GM23338 (cell line): ENCODE measurements at regions not wholly inside any gene's neighbourhood (a gene's known extent, or its start where the extent isn't known, plus 50 kb on each side); places are given as distances from the start of the nearest gene placed in this dataset.

Experiments used
- ATAC-seq: fragments of 200-7000 bp; cut with Tn5 transposase; 3 replicates; pipeline ENCODE4 v1.9.1; 2020
- DNase-seq: peaks from one replicate; pipeline ENCODE4 v3.0.0-alpha.2; 2015; ENCODE audit warnings: low spot score
- H2AFZ ChIP-seq: fragments of 200-600 bp; sonication (generic); 2 replicates; pipeline ENCODE4 v1.8.0; 2016; ENCODE audit warnings: antibody characterized with exemption, mild to moderate bottlenecking, moderate library complexity
- H3F3A ChIP-seq: fragments of 200-600 bp; sonication (generic); replicated peaks from 2 replicates; pipeline ENCODE4 v1.8.0; 2017; ENCODE audit warnings: antibody characterized with exemption, mixed run types, low read depth
- H3K27ac ChIP-seq: fragments of 200-600 bp; sonication (generic); 2 replicates; pipeline ENCODE4 v1.6.1; 2016; ENCODE audit warnings: low read depth
- H3K27me3 ChIP-seq: fragments of 200-600 bp; sonication (generic); 2 replicates; pipeline ENCODE4 v1.8.0; 2016; ENCODE audit warnings: mild to moderate bottlenecking, mixed run types, moderate library complexity; ENCODE audit not compliant: insufficient read depth
- H3K36me3 ChIP-seq: fragments of 200-600 bp; sonication (generic); 2 replicates; pipeline ENCODE4 v1.8.0; 2016; ENCODE audit warnings: mild to moderate bottlenecking; ENCODE audit not compliant: insufficient read depth
- H3K4me1 ChIP-seq: fragments of 200-600 bp; sonication (generic); 2 replicates; pipeline ENCODE4 v1.8.0; 2016; ENCODE audit warnings: mild to moderate bottlenecking, moderate library complexity; ENCODE audit not compliant: insufficient read depth
- H3K4me2 ChIP-seq: fragments of 200-600 bp; sonication (generic); 2 replicates; pipeline ENCODE4 v1.7.1; 2017; ENCODE audit warnings: mixed run types
- H3K4me3 ChIP-seq: fragments of 200-600 bp; sonication (generic); 2 replicates; pipeline ENCODE4 v1.6.1; 2016; ENCODE audit warnings: mixed run types
- H3K79me2 ChIP-seq: fragments of 200-600 bp; sonication (generic); replicated peaks from 2 replicates; pipeline ENCODE4 v1.8.0; 2017; ENCODE audit warnings: mild to moderate bottlenecking; ENCODE audit not compliant: insufficient read depth
- H3K9me2 ChIP-seq: fragments of 200-600 bp; sonication (generic); 2 replicates; pipeline ENCODE4 v1.8.0; 2017; ENCODE audit not compliant: insufficient read depth
- H4K20me1 ChIP-seq: fragments of 200-600 bp; sonication (generic); replicated peaks from 2 replicates; pipeline ENCODE4 v1.8.0; 2017; ENCODE audit warnings: mild to moderate bottlenecking; ENCODE audit not compliant: insufficient read depth
- H3K27ac Mint-ChIP-seq: 2 replicates; pipeline ENCODE4 v1.8.0; 2020; ENCODE audit warnings: inconsistent platforms, mild to moderate bottlenecking, moderate library complexity, mixed read lengths
- H3K27me3 Mint-ChIP-seq: 3 replicates; pipeline ENCODE4 v1.8.0; 2022; ENCODE audit warnings: low read depth, mild to moderate bottlenecking, moderate library complexity, mixed read lengths, inconsistent platforms; ENCODE audit not compliant: insufficient read depth, poor library complexity
- H3K36me3 Mint-ChIP-seq: 3 replicates; pipeline ENCODE4 v1.8.0; 2021; ENCODE audit warnings: low read depth, mild to moderate bottlenecking, inconsistent platforms, moderate library complexity, mixed read lengths
- H3K4me1 Mint-ChIP-seq: 3 replicates; pipeline ENCODE4 v1.8.0; 2020; ENCODE audit warnings: mild to moderate bottlenecking, inconsistent platforms, mixed read lengths
- H3K4me3 Mint-ChIP-seq: 3 replicates; pipeline ENCODE4 v1.8.0; 2021; ENCODE audit warnings: moderate library complexity, mild to moderate bottlenecking, inconsistent platforms, mixed read lengths
- H3K9me3 Mint-ChIP-seq: 3 replicates; pipeline ENCODE4 v1.8.0; 2020; ENCODE audit warnings: moderate library complexity, mild to moderate bottlenecking, inconsistent platforms, mixed read lengths
- CREB1 ChIP-seq: fragments of 250-450 bp; sonication (Bioruptor Pico); IDR thresholded peaks from 2 replicates; pipeline ENCODE4 v1.5.0; 2020; ENCODE audit warnings: low read depth, mild to moderate bottlenecking, moderate library complexity
- CTCF ChIP-seq, 2 experiments: fragments of 200-600 bp in 1 of 2; sonication (generic) in 1 of 2; conservative IDR thresholded peaks; 2 replicates each; pipeline versions ENCODE4 v1.5.1 to v1.6.1; 2016 to 2017; ENCODE audit warnings: antibody characterized with exemption in 2 of 2, low read depth in 2 of 2, mild to moderate bottlenecking in 2 of 2, moderate library complexity in 1 of 2
- REST ChIP-seq: IDR thresholded peaks from one replicate; pipeline ENCODE4 v1.6.1; 2018; ENCODE audit warnings: antibody characterized with exemption; ENCODE audit not compliant: unreplicated experiment
- ZNF331 ChIP-seq: fragments of 250-450 bp; sonication (Bioruptor Pico); IDR thresholded peaks from 2 replicates; pipeline ENCODE4 v1.5.0; 2020; ENCODE audit warnings: low read depth, mild to moderate bottlenecking, moderate library complexity

GRCh38 chr17:77649717-77650211 is 308.7 kb upstream of the TNRC6C start:
- Mint-ChIP-seq H3K4me3 (no peak overlapping the region), H3K36me3 (peaks cover 7% of the 10 kb centered on the region; the same call in 2 of the 3 replicates)

More at GRCh38 chr17:77649717-77650211, 308.7 kb upstream of the TNRC6C start:
- Mint-ChIP-seq H3K27ac (no peak overlapping the region), H3K9me3 (peaks cover 19% of the 10 kb centered on the region), H3K27me3 (peaks cover 4% of the 10 kb centered on the region), H3K4me1 (peaks cover 24% of the 10 kb centered on the region)
- Histone ChIP-seq H3K27ac (no peak overlapping the region), H2AFZ (no peak overlapping the region), H3K79me2 (no peaks in the 10 kb centered on the region), H3K27me3 (no peaks in the 10 kb centered on the region), H3K4me2 (no peak overlapping the region), H4K20me1 (no peaks in the 10 kb centered on the region), H3K4me3 (no peak overlapping the region), H3K4me1 (peaks cover 14% of the 10 kb centered on the region; the same call in 1 of the 2 replicates), H3F3A (no peaks in the 10 kb centered on the region), H3K36me3 (no peaks in the 10 kb centered on the region; the same call in 1 of the 2 replicates), H3K9me2 (no peaks in the 10 kb centered on the region)
- no peak for TF ChIP-seq REST
- peak in 1 of 2 experiments; percentile 36; a peak in 2 of 4 replicates for TF ChIP-seq CTCF (conservative IDR thresholded peaks at IDR 0.05; ENCODE audit: low read depth in 2 of 2)
- no peak for TF ChIP-seq CREB1 (CRISPR knock-in tag)
- no peak for TF ChIP-seq ZNF331 (CRISPR knock-in tag)
- DNase-seq: no peak
- ATAC-seq: no peak
